Stimulated activated CD8-positive, alpha-beta memory T cell treated with anti-CD3 and anti-CD28 coated beads, Interleukin-15, amount 100 ng/mL, for 4 hours (primary cell): ENCODE measurements at regions not wholly inside any gene's neighbourhood (a gene's known extent, or its start where the extent isn't known, plus 50 kb on each side); places are given as distances from the start of the nearest gene placed in this dataset.
"Not testable (repeated sequence)": the region's sequence is repeated elsewhere in the genome, so short reads cannot be mapped to it uniquely, and the experiment has no call there.

ENCODE experiments used
- DNase-seq, 2 donors: peaks; one replicate each; pipeline ENCODE4 v3.0.0-alpha.2; 2020; ENCODE audit warnings: low read depth in 2 of 2

DNA sequence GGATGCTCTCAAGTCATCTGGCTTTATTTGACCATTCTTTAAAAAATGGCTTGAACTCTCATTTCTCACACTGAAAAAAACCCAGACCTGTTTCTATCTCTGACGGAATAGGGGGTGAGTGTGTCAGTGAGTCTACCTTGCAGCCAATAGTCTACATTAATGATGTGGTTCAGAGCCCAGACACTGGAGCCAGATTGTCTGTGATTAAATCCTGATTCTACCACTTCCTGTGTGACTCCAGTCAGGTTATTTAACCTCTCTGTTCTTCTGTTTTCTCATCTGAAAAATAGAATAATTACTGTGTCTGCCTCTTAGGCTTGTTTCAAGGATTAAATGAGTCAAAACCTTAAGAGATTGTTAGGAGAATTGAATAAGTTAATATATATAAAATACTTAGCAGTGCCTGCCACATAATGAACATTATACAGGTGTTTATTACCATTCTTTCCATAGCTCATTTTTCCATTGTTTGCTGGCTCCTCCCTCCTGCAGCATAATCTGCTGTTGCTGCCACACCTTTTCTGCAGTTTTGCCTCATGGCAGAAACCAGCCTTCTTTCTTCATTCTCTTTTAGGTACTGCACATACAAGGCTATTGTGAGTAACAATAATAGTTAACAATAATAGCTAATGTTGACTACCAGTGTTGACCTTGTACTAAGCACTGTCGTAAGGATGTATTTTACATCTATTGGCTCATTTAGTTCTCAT is 157.6 kb upstream of the IVNS1ABP start:
- no peak for DNase-seq

DNA sequence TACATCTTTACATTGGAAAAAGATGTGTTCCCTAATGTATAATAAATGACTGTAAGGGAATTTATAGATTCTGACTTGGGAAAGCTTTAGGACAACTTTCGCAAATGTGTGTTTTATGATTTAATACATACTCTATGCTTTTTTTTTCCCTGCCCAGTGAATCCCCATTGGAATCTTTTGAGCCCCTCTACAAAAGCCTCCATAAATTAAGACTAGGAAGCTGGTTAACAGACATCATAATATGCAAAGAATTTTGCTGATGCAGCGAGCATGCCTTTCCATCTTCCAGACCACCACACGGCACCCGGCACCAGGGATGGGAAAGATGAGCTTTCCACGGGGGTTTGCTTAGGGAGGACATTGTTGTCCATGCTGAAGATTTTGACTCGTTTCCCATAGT is 156.1 kb upstream of the IVNS1ABP start:
- no peak for DNase-seq

DNA sequence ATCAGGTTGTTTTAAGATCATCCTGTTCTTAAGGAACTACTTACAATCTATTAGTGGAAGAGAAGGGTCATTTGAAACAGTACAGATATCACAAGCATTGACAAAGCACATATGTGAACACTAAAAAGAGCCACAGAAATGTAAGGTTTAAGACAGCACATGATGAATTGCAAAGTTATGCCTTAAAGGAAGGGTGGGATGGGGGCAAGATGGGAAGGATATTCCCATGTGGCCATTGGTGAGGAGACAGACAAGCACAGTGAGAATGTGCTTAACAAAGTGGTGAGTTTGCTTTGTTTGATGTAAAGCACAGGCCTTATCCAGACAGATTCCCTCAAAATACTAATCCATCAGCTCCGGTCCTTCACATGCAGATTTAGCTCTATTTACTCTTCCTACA is 151.6 kb upstream of the IVNS1ABP start:
- DNase-seq, result no peak

DNA sequence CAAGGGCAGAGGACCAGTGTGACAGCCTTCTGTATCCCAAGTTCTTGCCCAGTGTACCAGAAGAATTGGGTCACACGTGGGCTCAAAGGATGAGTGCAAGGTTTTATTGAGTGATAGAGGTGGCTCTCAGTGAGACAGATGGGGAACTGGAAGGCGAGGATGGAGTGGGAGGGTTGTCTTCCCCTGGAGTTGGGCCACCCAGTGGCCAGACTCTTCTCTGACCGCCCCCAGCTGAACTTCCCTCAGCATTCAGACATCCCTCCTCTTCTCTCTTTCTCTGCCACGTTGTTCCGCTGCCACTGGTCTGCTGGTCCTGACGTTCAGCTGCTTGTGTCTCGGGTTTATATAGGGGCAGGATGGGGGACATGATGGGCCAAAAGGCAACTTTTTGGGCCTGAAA is 150.1 kb upstream of the IVNS1ABP start:
- no peak for DNase-seq

DNA sequence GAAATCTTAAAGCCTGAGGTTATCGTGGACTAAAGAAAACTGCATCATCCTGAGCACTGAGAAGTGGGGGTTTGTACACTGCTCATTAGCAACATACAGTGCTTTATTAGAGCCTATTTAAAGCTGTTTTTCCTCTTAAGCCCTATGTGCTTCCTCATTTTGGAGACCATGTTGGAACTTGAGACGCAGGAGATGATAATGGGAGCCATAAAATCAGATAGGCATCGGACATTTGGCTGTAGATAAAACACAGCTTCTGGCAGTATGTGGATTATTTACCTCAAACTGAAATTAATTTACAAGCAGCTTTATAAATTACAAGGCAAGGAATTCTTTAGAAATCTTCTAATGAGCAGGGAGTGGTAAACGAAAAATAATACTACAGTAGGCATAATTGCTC is 147.7 kb upstream of the IVNS1ABP start:
- no peak for DNase-seq

GRCh38 chr1:185463433-185463832 is 146.4 kb upstream of the IVNS1ABP start:
- DNase-seq, result no peak

DNA sequence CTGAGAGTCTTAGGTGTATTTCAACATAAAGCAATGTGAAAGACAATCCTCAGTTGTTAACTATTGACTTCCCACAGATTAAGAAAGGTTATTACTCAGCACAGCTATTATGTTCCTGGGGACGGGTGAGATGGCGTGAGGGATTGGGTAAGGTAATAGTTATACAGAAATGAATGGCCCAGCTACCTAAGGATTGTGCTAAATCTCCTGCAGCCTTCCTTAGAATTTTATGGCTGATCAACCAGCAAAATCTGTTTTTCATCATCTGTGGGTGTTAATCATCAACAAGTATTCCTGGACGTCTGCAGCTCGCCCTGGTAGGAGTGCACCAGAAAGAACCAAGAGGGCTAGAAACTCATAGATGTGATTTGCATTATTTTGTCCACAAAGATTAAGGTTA is 146.0 kb upstream of the IVNS1ABP start:
- no peak for DNase-seq

DNA sequence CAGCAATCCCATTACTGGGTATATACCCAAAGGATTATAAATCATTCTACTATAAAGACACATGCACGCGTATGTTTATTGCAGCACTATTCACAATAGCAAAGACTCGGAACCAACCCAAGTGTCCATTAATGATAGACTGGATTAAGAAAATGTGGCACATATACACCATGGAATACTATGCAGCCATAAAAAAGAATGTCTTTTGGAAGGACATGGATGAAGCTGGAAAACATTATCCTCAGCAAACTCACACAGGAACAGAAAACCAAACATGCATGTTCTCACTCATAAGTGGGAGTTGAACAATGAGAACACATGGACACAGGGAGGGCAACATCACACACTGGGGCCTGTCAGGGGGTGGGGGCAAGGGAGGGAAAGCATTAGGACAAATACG is 143.7 kb upstream of the IVNS1ABP start:
- DNase-seq, result not testable (repeated sequence)

GRCh38 chr1:185459141-185459540 is 142.1 kb upstream of the IVNS1ABP start:
- no peak for DNase-seq

GRCh38 chr1:185458670-185459069 is 141.6 kb upstream of the IVNS1ABP start:
- no peak for DNase-seq

DNA sequence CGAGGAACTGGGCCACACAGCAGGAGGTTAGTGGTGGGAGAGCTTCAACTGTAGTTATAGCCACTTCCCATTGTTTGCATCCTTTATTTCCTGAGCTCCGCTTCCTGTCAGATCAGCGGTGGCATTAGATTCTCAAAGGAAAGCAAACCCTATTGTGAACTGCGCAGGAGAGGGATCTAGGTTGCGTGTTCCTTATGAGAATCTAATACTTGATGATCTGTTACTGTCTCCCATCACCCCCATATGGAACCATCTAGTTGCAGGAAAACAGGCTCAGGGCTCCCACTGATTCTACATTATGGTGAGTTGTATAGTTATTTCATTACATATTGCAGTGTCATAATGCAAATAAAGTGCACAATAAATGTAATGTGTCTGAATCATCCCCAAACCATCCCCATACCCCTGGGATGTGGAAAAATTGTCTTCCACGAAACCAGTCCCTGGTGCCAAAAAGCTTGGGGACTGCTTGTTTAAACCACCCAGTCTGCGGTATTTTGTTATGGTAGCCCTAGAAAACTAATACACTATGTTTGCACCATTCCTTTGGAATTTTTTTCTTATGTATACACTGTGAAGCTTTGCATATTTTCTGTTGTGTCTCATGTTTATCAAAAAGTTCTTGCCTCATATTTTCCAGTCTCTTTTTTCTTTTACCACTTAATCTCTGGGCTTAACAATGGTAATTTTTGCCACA is 136.6 kb upstream of the IVNS1ABP start:
- DNase-seq, result no peak

DNA sequence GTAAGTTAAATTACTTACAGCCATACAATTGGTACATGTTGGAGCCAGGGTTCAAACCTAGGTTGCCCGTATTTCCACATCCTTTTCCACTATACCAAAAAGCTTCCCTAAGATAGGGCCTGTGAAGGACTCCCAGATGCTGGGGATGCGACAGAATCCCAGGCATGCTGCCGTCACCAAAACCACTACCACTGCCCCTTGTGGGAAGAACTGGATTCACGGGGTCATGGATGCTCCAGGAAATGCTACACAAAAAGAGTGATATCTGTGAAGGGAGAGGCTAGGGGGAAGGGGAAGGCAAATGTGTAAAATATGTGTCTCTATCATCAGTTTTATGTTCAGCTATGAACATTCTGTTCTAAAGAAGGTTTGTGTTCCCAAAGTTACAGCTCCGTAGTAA is 133.9 kb upstream of the IVNS1ABP start:
- DNase-seq, result no peak

DNA sequence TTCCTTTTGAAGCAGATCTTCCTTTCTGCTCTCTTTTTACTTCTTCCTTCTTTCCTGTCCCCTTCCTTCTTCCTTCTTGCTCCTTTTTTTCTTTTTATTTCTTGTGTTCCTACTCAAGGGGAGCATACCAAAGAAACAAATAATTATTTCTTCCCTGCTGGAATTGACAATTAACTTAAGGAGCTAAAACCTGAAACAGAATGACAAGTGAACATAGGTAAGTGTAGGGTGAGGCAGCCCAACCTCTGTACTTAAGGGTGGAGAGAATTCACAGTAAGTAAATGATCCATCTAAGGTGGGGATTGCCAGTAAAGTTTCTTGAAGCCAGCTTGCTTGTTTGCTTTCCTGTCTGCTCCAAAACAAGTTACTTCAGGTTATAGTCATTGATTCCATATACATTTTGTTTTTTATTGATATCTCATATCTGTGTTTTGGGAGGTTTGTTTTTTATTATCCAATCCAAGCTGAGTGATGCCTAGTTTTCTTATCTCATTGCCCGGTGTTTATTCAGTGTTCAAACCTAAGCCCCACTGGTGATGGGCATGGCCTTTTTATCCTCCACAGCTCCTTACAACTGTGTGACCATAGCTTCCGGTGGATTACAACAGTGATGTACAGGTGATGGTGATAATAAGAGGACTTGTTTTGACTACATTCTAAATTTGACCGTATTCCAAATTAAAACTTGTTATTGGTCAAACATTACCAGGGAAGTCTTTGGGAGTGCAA is 133.2 kb upstream of the IVNS1ABP start:
- DNase-seq, result no peak

- DNase-seq, result no peak
Measured at GRCh38 chr1:185449378-185450059, 132.5 kb upstream of the IVNS1ABP start.

DNA sequence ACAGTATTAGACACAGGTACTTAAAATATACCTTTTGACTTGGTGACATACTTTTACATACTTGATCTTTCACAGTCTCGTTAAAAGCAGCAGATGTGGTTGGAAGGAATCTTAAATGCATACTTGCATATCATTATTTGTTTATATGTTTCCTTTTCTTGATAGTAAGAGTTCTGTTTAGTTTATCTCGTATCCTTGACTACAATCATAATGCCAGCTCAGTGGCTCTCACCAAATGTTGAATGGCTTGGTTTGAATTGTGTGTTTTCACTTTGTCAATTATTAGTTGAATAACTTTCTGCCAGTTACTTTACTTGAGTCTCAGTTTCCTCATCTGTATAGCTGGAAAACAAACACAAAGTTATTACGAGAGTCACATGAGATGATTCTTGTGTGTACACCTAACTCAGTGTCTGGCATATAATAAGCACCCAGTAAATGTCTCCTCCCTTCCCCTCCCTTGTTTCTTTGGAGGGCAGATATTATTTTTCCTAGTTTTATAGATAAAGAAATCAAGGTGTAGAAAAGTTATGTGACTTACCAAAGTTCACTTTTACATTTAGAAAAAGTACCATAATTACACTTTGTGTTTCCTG is 131.6 kb upstream of the IVNS1ABP start:
- DNase-seq, result no peak

DNA sequence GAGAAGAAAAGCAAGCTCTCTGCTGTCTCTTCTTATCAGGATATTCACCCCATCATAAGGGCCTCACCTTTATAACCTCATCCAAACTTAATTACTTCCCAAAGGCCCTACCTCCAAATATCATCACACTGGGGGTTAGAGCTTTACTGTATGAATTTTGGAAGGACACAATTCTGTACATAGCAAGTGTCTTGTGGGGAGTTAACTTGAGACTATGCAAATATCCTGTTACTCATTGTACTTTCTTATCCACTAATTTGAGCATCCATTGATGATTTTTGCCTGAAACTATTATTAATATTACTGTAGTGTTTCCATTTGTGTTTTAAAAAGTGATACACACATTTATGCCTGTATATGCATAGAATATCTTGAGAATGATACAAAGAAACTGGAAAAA is 129.1 kb upstream of the IVNS1ABP start:
- no peak for DNase-seq

GRCh38 chr1:185445594-185445993 is 128.6 kb upstream of the IVNS1ABP start:
- DNase-seq, result no peak

DNA sequence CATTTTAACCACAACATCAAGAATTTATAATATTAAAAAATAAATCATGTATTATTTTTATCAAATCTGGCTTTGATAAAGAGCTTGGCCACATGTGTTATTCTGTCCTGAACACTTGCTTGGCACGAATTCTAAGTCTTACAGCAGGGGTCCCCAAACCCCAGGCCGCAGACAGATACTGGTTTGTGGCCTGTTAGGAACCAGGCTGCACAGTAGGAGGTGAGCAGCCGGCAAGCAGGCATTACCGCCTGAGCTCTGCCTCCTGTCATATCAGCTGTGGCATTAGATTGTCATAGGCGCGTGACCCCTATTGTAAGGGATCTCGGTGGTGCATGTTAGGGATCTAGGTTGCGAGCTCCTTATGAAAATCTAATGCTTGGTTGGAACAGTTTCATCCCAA is 127.6 kb upstream of the IVNS1ABP start:
- DNase-seq, result no peak

DNA sequence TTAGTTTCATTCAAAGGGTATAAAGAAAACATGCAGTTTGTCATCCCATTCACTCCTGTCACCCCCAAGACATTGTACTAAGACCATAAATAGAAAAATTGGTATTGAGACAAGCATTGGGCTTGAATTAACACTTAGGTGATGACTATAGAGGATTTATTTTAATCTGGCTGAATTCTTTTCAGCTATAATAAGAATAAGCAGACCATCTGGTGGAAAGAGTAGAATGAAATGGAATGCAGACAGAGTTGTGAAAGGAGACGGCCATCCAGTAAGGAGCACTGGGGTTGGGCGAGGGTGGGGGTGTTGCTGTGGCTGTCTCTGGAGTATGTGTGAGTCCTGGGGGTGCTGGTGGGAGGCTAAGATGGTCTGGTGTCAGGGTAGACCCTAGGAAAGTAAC is 125.0 kb upstream of the IVNS1ABP start:
- DNase-seq, result no peak

DNA sequence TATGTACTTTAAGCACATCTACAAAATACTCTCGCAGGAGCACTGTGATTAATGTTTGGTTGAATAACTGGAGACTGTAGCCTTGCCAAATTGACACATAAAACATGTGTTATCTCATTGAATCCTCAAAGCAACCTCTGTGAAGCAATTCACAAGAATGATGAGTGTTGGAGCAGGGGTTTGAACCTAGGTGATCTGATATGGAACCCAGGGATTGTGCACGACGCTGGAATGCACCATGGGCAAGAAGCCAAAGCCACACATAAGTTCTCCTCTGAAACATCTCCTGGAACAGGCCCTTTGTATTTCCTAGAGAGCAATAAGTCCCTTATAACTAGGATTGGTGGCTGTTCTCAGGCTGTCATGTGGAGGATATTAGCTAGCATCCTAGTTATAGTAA is 124.6 kb upstream of the IVNS1ABP start:
- no peak for DNase-seq

DNA sequence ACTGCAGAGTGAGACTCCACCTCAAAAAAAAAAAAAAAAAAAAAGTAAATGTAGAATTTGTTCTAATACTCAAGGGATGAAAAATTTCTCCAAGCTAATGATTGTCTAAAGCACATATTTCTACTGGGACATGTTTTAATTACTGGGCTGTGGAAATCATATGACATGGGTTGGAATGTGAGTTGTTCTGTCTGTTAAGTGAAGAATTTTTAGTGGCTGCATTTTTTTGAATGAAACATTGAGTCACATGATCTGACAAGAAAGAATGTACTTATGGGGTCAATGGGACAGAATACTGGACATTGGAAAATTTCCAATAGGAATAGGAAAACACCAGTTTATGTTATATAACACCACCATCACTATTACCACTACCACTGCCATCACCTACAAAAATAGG is 123.8 kb upstream of the IVNS1ABP start:
- DNase-seq, result no peak
